ENCODE measurements at regions not wholly inside any gene's neighbourhood (a gene's known extent, or its start where the extent isn't known, plus 50 kb on each side); places are given as distances from the start of the nearest gene placed in this dataset.

- Histone ChIP-seq H3K4me2 (ENCODE audit: low read length) (no peak overlapping the region), H3K4me3 (replicated peaks in 1 of 2; ENCODE audit: low read depth in 1 of 2, low read length in 2 of 2) (no peak overlapping the region), H2AFZ (ENCODE audit: low read depth, low read length, poor library complexity, severe bottlenecking) (no peak overlapping the region), H3K79me2 (ENCODE audit: insufficient read depth, low read length) (no peaks in the 10 kb centered on the region), H3K9ac (ENCODE audit: low read length) (no peak overlapping the region), H3K9me3 (ENCODE audit: control insufficient read depth in 1 of 2, insufficient read depth in 1 of 2, low read depth in 1 of 2, low read length in 2 of 2) (no peaks in the 10 kb centered on the region), H3K36me3 (ENCODE audit: control insufficient read depth in 1 of 2, insufficient read depth in 2 of 2, low read length in 2 of 2) (no peaks in the 10 kb centered on the region), H3K4me1 (ENCODE audit: control insufficient read depth in 1 of 2, insufficient read depth in 2 of 2, low read length in 2 of 2) (no peaks in the 10 kb centered on the region), H3K27me3 (ENCODE audit: insufficient read depth, low read length) (no peaks in the 10 kb centered on the region), H3K9me2 (ENCODE audit: insufficient read depth) (no peaks in the 10 kb centered on the region), H3K27ac (ENCODE audit: low read depth, low read length) (no peak overlapping the region), H4K20me1 (ENCODE audit: insufficient read depth) (no peaks in the 10 kb centered on the region)
- ChIA-PET CTCF (no interaction called here), RAD21 (ENCODE audit: low non-redundant PET in 1 of 2, low total read pairs in 2 of 2, uncharacterized antibody in 2 of 2, unreplicated experiment in 2 of 2) (no interaction called here), POLR2A (no interaction called here)
- intact Hi-C loops (cut with micrococcal nuclease) = no loop called here
- DNase-seq (ENCODE audit: low read depth, low spot score) (no peak), ATAC-seq (no peak)
- no TSS peak for BruUV-seq (replicated peaks)
- TF ChIP-seq EGR1 (IDR thresholded peaks at IDR 0.05; ENCODE audit: low read depth) (no peak), ATF3 (IDR thresholded peaks at IDR 0.05) (no peak), RAD21 (IDR thresholded peaks at IDR 0.05; ENCODE audit: low read depth) (no peak), MAX (IDR thresholded peaks at IDR 0.05) (no peak), SIN3A (IDR thresholded peaks at IDR 0.05; ENCODE audit: low read depth) (no peak), EZH2 (IDR thresholded peaks at IDR 0.05) (no peak), EZH2phosphoT487 (IDR thresholded peaks at IDR 0.05; ENCODE audit: borderline replicate concordance) (no peak), ZBTB33 (IDR thresholded peaks at IDR 0.05; ENCODE audit: extremely low read depth, insufficient replicate concordance, low read length) (no peak), FOSL1 (IDR thresholded peaks at IDR 0.05; ENCODE audit: low read depth) (no peak), ELF1 (IDR thresholded peaks at IDR 0.05; ENCODE audit: borderline replicate concordance, low read depth) (no peak), POLR2A (IDR thresholded peaks at IDR 0.05; ENCODE audit: borderline replicate concordance, extremely low read depth, insufficient read depth, insufficient read length) (no peak), YY1 (IDR thresholded peaks at IDR 0.05; ENCODE audit: extremely low read depth, insufficient replicate concordance, low read depth, low read length) (no peak), ZNF274 (IDR thresholded peaks at IDR 0.05; ENCODE audit: low read depth, low read length) (no peak), SP1 (IDR thresholded peaks at IDR 0.05; ENCODE audit: low read depth) (no peak), JUND (IDR thresholded peaks at IDR 0.05) (no peak), CTCF (IDR thresholded peaks at IDR 0.05 in 2 of 3, conservative IDR thresholded peaks at IDR 0.05 in 1 of 3; ENCODE audit: borderline replicate concordance in 1 of 3, insufficient read depth in 1 of 3, low read depth in 2 of 3, low read length in 2 of 3) (no peak), CBX3 (IDR thresholded peaks at IDR 0.05; ENCODE audit: low read depth) (no peak)
Measured at GRCh38 chr7:18179093-18179492, 151.4 kb upstream of the PRPS1L1 start.
